A549 (cell line): ENCODE measurements at regions not wholly inside any gene's neighbourhood (a gene's known extent, or its start where the extent isn't known, plus 50 kb on each side); places are given as distances from the start of the nearest gene placed in this dataset.

Experiments used
- ATAC-seq, 2 experiments: fragments of 200-7000 bp in 1 of 2; fragments of >200 bp in 1 of 2; cut with Nextera tagmentation in 1 of 2; cut with Tn5 transposase in 1 of 2; 3 replicates each; pipeline versions ENCODE4 v1.8.0 to v1.9.1; 2018 to 2020; ENCODE audit warnings: mild to moderate bottlenecking in 1 of 2, moderate library complexity in 1 of 2
- CTCF ChIA-PET: fragments of 300-600 bp; sonication (Branson Sonifier 250); formaldehyde crosslinking; extraction: SDS; loops from one replicate; lab custom pipeline; 2021; ENCODE audit warnings: antibody characterized with exemption, inconsistent platforms; lab: Yijun Ruan, JAX
- POLR2A ChIA-PET: fragments of 350-600 bp; formaldehyde crosslinking; extraction: SDS; loops from one replicate; lab custom pipeline; 2021; ENCODE audit warnings: antibody characterized with exemption, inconsistent platforms; lab: Yijun Ruan, JAX
- DNase-seq, 2 experiments: peaks; one replicate each; pipeline versions ENCODE4 v3.0.0 to v3.0.0-alpha.2; 2011 to 2016; ENCODE audit warnings: low read depth in 1 of 2, low spot score in 1 of 2
- FAIRE-seq: peaks from 2 replicates; lab custom pipeline; 2011; peaks lifted over from hg19 to GRCh38; lab: Jason Lieb, UNC
- H3K27ac ChIP-seq, 2 experiments: fragments of >200 bp; sonication (Bioruptor Twin); formaldehyde crosslinking; 3 replicates each; pipeline ENCODE4 v1.5.1; 2016 to 2017
- H3K4me1 ChIP-seq: fragments of >200 bp; sonication (Bioruptor Twin); formaldehyde crosslinking; 3 replicates; pipeline ENCODE4 v1.6.1; 2016
- H3K4me2 ChIP-seq: fragments of >200 bp; sonication (Bioruptor Twin); formaldehyde crosslinking; 3 replicates; pipeline ENCODE4 v1.6.1; 2016
- H3K4me3 ChIP-seq: fragments of >200 bp; sonication (Bioruptor Twin); formaldehyde crosslinking; 3 replicates; pipeline ENCODE4 v1.5.1; 2016
- H3K9me3 ChIP-seq: fragments of >200 bp; sonication (Bioruptor Twin); formaldehyde crosslinking; 3 replicates; pipeline ENCODE4 v1.6.1; 2016
- ATOH8 ChIP-seq: fragments of 250-450 bp; sonication (Bioruptor Pico); IDR thresholded peaks from 2 replicates; pipeline ENCODE4 v1.5.0; 2020; ENCODE audit warnings: low read depth, mild to moderate bottlenecking, moderate library complexity
- BHLHE40 ChIP-seq: IDR thresholded peaks from 2 replicates; pipeline ENCODE4 v1.6.1; 2012; ENCODE audit warnings: low read depth, low read length, inconsistent platforms
- CBX8 ChIP-seq: fragments of 200-600 bp; sonication (generic); IDR thresholded peaks from 2 replicates; pipeline ENCODE4 v1.6.1; 2016
- EHF ChIP-seq: fragments of 250-450 bp; sonication (Bioruptor Pico); IDR thresholded peaks from 2 replicates; pipeline ENCODE4 v1.5.0; 2020; ENCODE audit warnings: mild to moderate bottlenecking
- FOSB ChIP-seq: fragments of 250-450 bp; sonication (Bioruptor Pico); IDR thresholded peaks from 2 replicates; pipeline ENCODE4 v1.5.0; 2020; ENCODE audit warnings: mild to moderate bottlenecking, moderate library complexity
- FOSL2 ChIP-seq, 2 experiments: fragments of 450-650 bp in 1 of 2; fragments of >200 bp in 1 of 2; sonication (Bioruptor Twin) in 1 of 2; formaldehyde crosslinking; IDR thresholded peaks; 2 replicates each; pipeline versions ENCODE4 v1.5.0 to v1.6.1; 2016 to 2020; ENCODE audit warnings: mild to moderate bottlenecking in 1 of 2, moderate library complexity in 1 of 2
- FOXS1 ChIP-seq: fragments of 250-450 bp; sonication (Bioruptor Pico); IDR thresholded peaks from 2 replicates; pipeline ENCODE4 v1.5.0; 2020; ENCODE audit warnings: mild to moderate bottlenecking, moderate library complexity
- GATA3 ChIP-seq: IDR thresholded peaks from 2 replicates; pipeline ENCODE4 v1.6.1; 2012; ENCODE audit warnings: borderline replicate concordance
- HEYL ChIP-seq: fragments of 250-450 bp; sonication (Bioruptor Pico); IDR thresholded peaks from 2 replicates; pipeline ENCODE4 v1.8.0; 2021; ENCODE audit warnings: mild to moderate bottlenecking, moderate library complexity
- HOXB5 ChIP-seq: fragments of 250-450 bp; sonication (Bioruptor Pico); IDR thresholded peaks from 2 replicates; pipeline ENCODE4 v1.5.0; 2020; ENCODE audit warnings: mild to moderate bottlenecking, moderate library complexity
- JUN ChIP-seq, 2 experiments: fragments of >200 bp; sonication (Bioruptor Twin); formaldehyde crosslinking; IDR thresholded peaks; 2 replicates in 1 of 2; 3 replicates in 1 of 2; pipeline ENCODE4 v1.6.1; 2016 to 2017
- KDM5A ChIP-seq: fragments of 200-600 bp; sonication (generic); IDR thresholded peaks from 2 replicates; pipeline ENCODE4 v1.6.1; 2016; ENCODE audit warnings: antibody characterized with exemption, mild to moderate bottlenecking
- MAZ ChIP-seq: fragments of 150-350 bp; IDR thresholded peaks from 2 replicates; pipeline ENCODE4 v1.6.1; 2014; ENCODE audit warnings: antibody characterized with exemption, low read depth, low read length, borderline replicate concordance
- PBX3 ChIP-seq: IDR thresholded peaks from 2 replicates; pipeline ENCODE4 v1.6.1; 2012
- PHF8 ChIP-seq: fragments of 200-600 bp; sonication (generic); IDR thresholded peaks from 2 replicates; pipeline ENCODE4 v1.6.1; 2016; ENCODE audit warnings: low read depth, mild to moderate bottlenecking, antibody characterized with exemption, moderate library complexity, borderline replicate concordance
- RAD21 ChIP-seq, 2 experiments: fragments of >200 bp in 1 of 2; sonication (Bioruptor Twin) in 1 of 2; formaldehyde crosslinking in 1 of 2; IDR thresholded peaks in 1 of 2; conservative IDR thresholded peaks in 1 of 2; 2 replicates in 1 of 2; 3 replicates in 1 of 2; pipeline ENCODE4 v1.6.1; 2012 to 2018; ENCODE audit warnings: inconsistent platforms in 1 of 2
- RARB ChIP-seq: fragments of 250-450 bp; sonication (Bioruptor Pico); IDR thresholded peaks from 2 replicates; pipeline ENCODE4 v1.8.0; 2021; ENCODE audit warnings: mild to moderate bottlenecking, moderate library complexity
- RCOR1 ChIP-seq: fragments of 150-350 bp; IDR thresholded peaks from 2 replicates; pipeline ENCODE4 v1.6.1; 2014; ENCODE audit warnings: antibody characterized with exemption, low read length, low read depth
- SMC3 ChIP-seq: fragments of >200 bp; sonication (Bioruptor Twin); formaldehyde crosslinking; IDR thresholded peaks from 3 replicates; pipeline ENCODE4 v1.6.1; 2018; ENCODE audit warnings: inconsistent platforms
- SREBF2 ChIP-seq: fragments of 450-650 bp; IDR thresholded peaks from 2 replicates; pipeline ENCODE4 v1.6.1; 2014; ENCODE audit warnings: mild to moderate bottlenecking, moderate library complexity
- USF2 ChIP-seq: fragments of 450-650 bp; IDR thresholded peaks from 2 replicates; pipeline ENCODE4 v1.6.1; 2014; ENCODE audit warnings: antibody characterized with exemption
- ZC3H11A ChIP-seq: fragments of 450-650 bp; IDR thresholded peaks from 2 replicates; pipeline ENCODE4 v1.6.1; 2014; ENCODE audit warnings: antibody characterized with exemption, mild to moderate bottlenecking
- ZFP36 ChIP-seq: fragments of 450-650 bp; IDR thresholded peaks from 2 replicates; pipeline ENCODE4 v1.6.1; 2014; ENCODE audit warnings: borderline replicate concordance; ENCODE audit not compliant: partially characterized antibody
- WGBS: methylation state at CpG from one replicate; pipeline ENCODE4 v1.1.6; 2017; ENCODE audit errors: missing lambda C conversion rate; 5-methylcytosine and 5-hydroxymethylcytosine counted together

GRCh38 chr2:18910843-18911242 lies 321.5 kb upstream of the NT5C1B start:
- 42% methylated on average over 4 of the region's 4 CpGs for WGBS
- DNase-seq = peak in 1 of 2 experiments; percentile 22
- Histone ChIP-seq H3K4me3 (no peak overlapping the region), H3K27ac (0 out of 6 replicates have a peak overlapping the region, but pooled peaks of 1 of the 2 experiments have one; percentile 9), H3K4me2 (peak overlapping the region; percentile 33; the same call in 1 of the 3 replicates), H3K4me1 (peaks cover 8% of the 10 kb centered on the region), H3K9me3 (no peaks in the 10 kb centered on the region)
- no peak for TF ChIP-seq FOSL2 (IDR thresholded peaks at IDR 0.05)
- TF ChIP-seq FOSL2 (CRISPR knock-in tag; IDR thresholded peaks at IDR 0.05) = peak; percentile 33; the same call in 1 of the 2 replicates
- TF ChIP-seq SREBF2 = no peak
- CTCF ChIA-PET = no interaction called here
- ATAC-seq = no peak
- no peak for FAIRE-seq
- POLR2A ChIA-PET = no interaction called here

- Histone ChIP-seq H3K27ac (no peak overlapping the region), H3K4me2 (no peak overlapping the region), H3K9me3 (no peaks in the 10 kb centered on the region), H3K4me1 (peaks cover 8% of the 10 kb centered on the region), H3K4me3 (no peak overlapping the region)
- POLR2A ChIA-PET = no interaction called here
- no peak for FAIRE-seq
- no peak for DNase-seq
- TF ChIP-seq ZC3H11A = no peak
- no peak for TF ChIP-seq RARB
- no peak for TF ChIP-seq ZFP36
- no peak for TF ChIP-seq JUN (IDR thresholded peaks at IDR 0.05)
- TF ChIP-seq HOXB5 = no peak
- no peak for TF ChIP-seq HEYL (CRISPR knock-in tag)
- TF ChIP-seq PBX3 = no peak
- TF ChIP-seq BHLHE40 = no peak
- WGBS = 50% methylated on average over 3 of the region's 3 CpGs
- ATAC-seq = no peak
- CTCF ChIA-PET = interaction anchor here (0.9 kb wide), 1 partner anchor 11 kb away, joined by 3 read pairs; no protein-coding TSS in a partner anchor
Observed at GRCh38 chr2:18907937-18908336, 318.6 kb upstream of the NT5C1B start.

GRCh38 chr2:18907508-18907907 lies 318.1 kb upstream of the NT5C1B start:
- no peak for TF ChIP-seq RAD21 (conservative IDR thresholded peaks at IDR 0.05 in 1 of 2, IDR thresholded peaks at IDR 0.05 in 1 of 2)
- no peak for TF ChIP-seq SMC3
- no peak for TF ChIP-seq EHF (CRISPR knock-in tag)
- TF ChIP-seq HEYL (CRISPR knock-in tag) = no peak
- TF ChIP-seq, all 56 proteins: peak for 0
- Histone ChIP-seq H3K27ac (no peak overlapping the region), H3K4me2 (no peak overlapping the region), H3K4me1 (peaks cover 8% of the 10 kb centered on the region), H3K4me3 (no peak overlapping the region), H3K9me3 (no peaks in the 10 kb centered on the region)
- FAIRE-seq (no peak), ATAC-seq (no peak), DNase-seq (no peak)
- ChIA-PET CTCF (interaction anchor here (1.2 kb wide), 2 partner anchors 10 to 24 kb away, joined by 3 read pairs; no protein-coding TSS in a partner anchor), POLR2A (no interaction called here)
- WGBS = 16% methylated on average over 2 of the region's 2 CpGs

- 11% methylated on average over 3 of the region's 3 CpGs for WGBS
- POLR2A ChIA-PET = no interaction called here
- Histone ChIP-seq H3K9me3 (no peaks in the 10 kb centered on the region), H3K4me2 (no peak overlapping the region), H3K4me3 (no peak overlapping the region), H3K27ac (no peak overlapping the region), H3K4me1 (no peaks in the 10 kb centered on the region)
- DNase-seq (no peak), ATAC-seq (no peak), FAIRE-seq (no peak)
- no peak for TF ChIP-seq BHLHE40
- TF ChIP-seq SMC3 = no peak
- no peak for TF ChIP-seq PHF8
- no peak for TF ChIP-seq ZC3H11A
- TF ChIP-seq GATA3 = no peak
- TF ChIP-seq EHF (CRISPR knock-in tag) = no peak
- TF ChIP-seq FOXS1 = no peak
- no peak for TF ChIP-seq KDM5A
- no peak for TF ChIP-seq CBX8
- TF ChIP-seq MAZ = no peak
- TF ChIP-seq RCOR1 = no peak
- no peak for TF ChIP-seq HOXB5
- no peak for TF ChIP-seq ZFP36
- TF ChIP-seq FOSB (CRISPR knock-in tag) = no peak
- TF ChIP-seq ATOH8 (CRISPR knock-in tag) = no peak
- no peak for TF ChIP-seq USF2
- CTCF ChIA-PET = no interaction called here
Observed at GRCh38 chr2:18903750-18904149, 314.4 kb upstream of the NT5C1B start.
